ENCODE measurements at regions not wholly inside any gene's neighbourhood (a gene's known extent, or its start where the extent isn't known, plus 50 kb on each side); places are given as distances from the start of the nearest gene placed in this dataset.
A peak's percentile ranks its signal among the peaks of the same experiment; 100 is the strongest.

DNA sequence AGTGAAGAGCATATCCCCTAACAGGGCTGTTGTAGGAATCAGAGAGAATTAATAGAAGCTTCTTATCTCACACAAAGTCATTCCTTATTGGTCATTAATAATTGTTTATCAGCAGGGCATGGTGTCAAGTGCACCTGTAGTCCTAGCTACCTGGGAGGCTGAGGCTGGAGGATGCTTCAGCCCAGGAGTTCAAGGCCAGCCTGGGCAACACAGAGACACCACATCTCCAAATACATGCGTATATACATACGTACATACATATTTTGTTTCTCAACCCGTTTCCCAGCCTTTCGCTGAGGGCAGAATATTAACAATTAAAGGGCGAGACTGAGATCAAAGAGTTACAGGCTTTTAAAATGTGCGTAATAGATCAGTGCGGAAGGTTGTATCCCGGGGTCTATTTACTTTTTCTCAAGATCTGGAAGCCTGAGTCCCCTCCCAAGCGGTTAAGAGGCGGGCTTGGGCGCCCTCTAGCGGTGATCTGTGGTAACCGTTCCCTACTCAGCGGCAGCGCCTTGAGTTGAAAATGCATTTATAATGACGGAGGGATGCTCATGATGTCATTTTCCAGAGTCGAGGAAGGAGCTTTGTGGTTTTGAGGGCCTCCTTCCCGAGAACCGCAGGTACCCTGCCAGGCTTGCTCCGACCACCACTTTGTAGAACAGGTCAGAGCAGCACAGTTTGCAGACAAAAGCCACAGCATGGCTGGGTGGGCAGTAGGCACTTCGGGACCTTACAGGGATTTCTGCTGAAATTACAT, 169.6 kb upstream of the GPR12 start (continued):
- TF ChIP-seq, protein P1, sequence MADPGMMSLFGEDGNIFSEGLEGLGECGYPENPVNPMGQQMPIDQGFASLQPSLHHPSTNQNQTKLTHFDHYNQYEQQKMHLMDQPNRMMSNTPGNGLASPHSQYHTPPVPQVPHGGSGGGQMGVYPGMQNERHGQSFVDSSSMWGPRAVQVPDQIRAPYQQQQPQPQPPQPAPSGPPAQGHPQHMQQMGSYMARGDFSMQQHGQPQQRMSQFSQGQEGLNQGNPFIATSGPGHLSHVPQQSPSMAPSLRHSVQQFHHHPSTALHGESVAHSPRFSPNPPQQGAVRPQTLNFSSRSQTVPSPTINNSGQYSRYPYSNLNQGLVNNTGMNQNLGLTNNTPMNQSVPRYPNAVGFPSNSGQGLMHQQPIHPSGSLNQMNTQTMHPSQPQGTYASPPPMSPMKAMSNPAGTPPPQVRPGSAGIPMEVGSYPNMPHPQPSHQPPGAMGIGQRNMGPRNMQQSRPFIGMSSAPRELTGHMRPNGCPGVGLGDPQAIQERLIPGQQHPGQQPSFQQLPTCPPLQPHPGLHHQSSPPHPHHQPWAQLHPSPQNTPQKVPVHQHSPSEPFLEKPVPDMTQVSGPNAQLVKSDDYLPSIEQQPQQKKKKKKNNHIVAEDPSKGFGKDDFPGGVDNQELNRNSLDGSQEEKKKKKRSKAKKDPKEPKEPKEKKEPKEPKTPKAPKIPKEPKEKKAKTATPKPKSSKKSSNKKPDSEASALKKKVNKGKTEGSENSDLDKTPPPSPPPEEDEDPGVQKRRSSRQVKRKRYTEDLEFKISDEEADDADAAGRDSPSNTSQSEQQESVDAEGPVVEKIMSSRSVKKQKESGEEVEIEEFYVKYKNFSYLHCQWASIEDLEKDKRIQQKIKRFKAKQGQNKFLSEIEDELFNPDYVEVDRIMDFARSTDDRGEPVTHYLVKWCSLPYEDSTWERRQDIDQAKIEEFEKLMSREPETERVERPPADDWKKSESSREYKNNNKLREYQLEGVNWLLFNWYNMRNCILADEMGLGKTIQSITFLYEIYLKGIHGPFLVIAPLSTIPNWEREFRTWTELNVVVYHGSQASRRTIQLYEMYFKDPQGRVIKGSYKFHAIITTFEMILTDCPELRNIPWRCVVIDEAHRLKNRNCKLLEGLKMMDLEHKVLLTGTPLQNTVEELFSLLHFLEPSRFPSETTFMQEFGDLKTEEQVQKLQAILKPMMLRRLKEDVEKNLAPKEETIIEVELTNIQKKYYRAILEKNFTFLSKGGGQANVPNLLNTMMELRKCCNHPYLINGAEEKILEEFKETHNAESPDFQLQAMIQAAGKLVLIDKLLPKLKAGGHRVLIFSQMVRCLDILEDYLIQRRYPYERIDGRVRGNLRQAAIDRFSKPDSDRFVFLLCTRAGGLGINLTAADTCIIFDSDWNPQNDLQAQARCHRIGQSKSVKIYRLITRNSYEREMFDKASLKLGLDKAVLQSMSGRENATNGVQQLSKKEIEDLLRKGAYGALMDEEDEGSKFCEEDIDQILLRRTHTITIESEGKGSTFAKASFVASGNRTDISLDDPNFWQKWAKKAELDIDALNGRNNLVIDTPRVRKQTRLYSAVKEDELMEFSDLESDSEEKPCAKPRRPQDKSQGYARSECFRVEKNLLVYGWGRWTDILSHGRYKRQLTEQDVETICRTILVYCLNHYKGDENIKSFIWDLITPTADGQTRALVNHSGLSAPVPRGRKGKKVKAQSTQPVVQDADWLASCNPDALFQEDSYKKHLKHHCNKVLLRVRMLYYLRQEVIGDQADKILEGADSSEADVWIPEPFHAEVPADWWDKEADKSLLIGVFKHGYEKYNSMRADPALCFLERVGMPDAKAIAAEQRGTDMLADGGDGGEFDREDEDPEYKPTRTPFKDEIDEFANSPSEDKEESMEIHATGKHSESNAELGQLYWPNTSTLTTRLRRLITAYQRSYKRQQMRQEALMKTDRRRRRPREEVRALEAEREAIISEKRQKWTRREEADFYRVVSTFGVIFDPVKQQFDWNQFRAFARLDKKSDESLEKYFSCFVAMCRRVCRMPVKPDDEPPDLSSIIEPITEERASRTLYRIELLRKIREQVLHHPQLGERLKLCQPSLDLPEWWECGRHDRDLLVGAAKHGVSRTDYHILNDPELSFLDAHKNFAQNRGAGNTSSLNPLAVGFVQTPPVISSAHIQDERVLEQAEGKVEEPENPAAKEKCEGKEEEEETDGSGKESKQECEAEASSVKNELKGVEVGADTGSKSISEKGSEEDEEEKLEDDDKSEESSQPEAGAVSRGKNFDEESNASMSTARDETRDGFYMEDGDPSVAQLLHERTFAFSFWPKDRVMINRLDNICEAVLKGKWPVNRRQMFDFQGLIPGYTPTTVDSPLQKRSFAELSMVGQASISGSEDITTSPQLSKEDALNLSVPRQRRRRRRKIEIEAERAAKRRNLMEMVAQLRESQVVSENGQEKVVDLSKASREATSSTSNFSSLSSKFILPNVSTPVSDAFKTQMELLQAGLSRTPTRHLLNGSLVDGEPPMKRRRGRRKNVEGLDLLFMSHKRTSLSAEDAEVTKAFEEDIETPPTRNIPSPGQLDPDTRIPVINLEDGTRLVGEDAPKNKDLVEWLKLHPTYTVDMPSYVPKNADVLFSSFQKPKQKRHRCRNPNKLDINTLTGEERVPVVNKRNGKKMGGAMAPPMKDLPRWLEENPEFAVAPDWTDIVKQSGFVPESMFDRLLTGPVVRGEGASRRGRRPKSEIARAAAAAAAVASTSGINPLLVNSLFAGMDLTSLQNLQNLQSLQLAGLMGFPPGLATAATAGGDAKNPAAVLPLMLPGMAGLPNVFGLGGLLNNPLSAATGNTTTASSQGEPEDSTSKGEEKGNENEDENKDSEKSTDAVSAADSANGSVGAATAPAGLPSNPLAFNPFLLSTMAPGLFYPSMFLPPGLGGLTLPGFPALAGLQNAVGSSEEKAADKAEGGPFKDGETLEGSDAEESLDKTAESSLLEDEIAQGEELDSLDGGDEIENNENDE (IDR thresholded peaks at IDR 0.05; ENCODE audit: insufficient replicate concordance, low read length) = no peak
- TF ChIP-seq RAD21 (IDR thresholded peaks at IDR 0.05 in 1 of 2, conservative IDR thresholded peaks at IDR 0.05 in 1 of 2; ENCODE audit: low read depth in 2 of 2, low read length in 2 of 2) (peak; percentile 88 to 95), TAF7 (optimal IDR thresholded peaks at IDR 0.05; ENCODE audit: borderline replicate concordance, low read depth, low read length) (no peak), FOSL1 (IDR thresholded peaks at IDR 0.05; ENCODE audit: insufficient read depth, low read depth, low read length) (no peak), RFX5 (IDR thresholded peaks at IDR 0.05; ENCODE audit: borderline replicate concordance, low read depth, low read length) (no peak), CREB1 (IDR thresholded peaks at IDR 0.05) (peak; percentile 89), KDM4A (IDR thresholded peaks at IDR 0.05; ENCODE audit: low read depth, low read length, severe bottlenecking) (no peak), CBX5 (IDR thresholded peaks at IDR 0.05; ENCODE audit: low read depth, low read length) (no peak), RNF2 (IDR thresholded peaks at IDR 0.05; ENCODE audit: borderline replicate concordance, low read depth, low read length, missing control alignments, poor library complexity, severe bottlenecking) (no peak), CHD2 (IDR thresholded peaks at IDR 0.05; ENCODE audit: low read length) (no peak)

All from H1 (cell line).